Activated effector memory CD4-positive, alpha-beta T cell treated with anti-CD3 and anti-CD28 coated beads, Interleukin-2, amount 50 U/mL, for 16 hours (primary cell): ENCODE measurements at regions not wholly inside any gene's neighbourhood (a gene's known extent, or its start where the extent isn't known, plus 50 kb on each side); places are given as distances from the start of the nearest gene placed in this dataset.

Experiments
- DNase-seq: peaks from one replicate; pipeline ENCODE4 v3.0.0-alpha.2; 2020

GRCh38 chr4:89598602-89599001, 238.4 kb downstream of the SNCA start:
- DNase-seq: no peak

- DNase-seq: no peak
Measured at GRCh38 chr4:89595125-89595789, 241.7 kb downstream of the SNCA start.

- DNase-seq: no peak
Measured at GRCh38 chr4:89590128-89590527, 246.8 kb downstream of the SNCA start.

DNA sequence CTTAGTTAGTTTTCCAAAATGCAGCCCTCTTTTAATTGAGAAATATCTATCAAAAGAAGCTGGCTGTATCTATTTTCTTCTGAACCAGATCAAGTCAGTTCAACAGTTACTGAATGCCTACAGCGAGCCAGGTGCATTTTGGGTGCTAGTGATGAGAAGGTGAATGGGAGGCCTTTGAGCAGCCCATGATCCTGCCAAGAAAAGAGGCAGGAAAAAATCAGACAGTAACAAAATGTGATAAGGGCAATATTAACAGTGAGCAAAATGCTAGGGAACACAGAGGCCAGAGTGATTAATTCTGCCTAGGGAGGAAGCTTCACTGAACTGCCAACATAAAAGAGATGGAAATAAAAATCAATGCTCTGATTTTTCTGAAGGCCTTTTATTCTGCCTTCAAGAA, 248.5 kb downstream of the SNCA start:
- DNase-seq: no peak

GRCh38 chr4:89587364-89587763, 249.6 kb downstream of the SNCA start:
- no peak for DNase-seq

DNA sequence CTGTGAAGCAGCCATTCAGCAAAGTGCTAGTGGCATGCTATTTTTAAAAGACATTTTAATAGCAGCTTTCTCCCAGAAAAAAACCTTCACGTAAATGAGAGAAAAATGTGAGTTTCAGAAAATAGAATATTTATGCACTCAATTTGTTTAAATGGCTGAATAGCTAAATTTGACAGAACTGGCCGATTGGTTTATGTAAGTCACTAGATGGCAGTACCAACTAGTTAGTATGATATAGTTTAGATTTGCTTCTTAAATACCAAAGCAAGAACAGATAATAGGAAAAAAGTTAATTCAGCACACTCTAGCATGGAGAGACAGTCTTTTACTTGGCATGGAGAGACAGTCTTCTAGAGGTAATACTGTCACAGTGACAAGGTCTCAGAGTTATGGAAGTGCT, 250.1 kb downstream of the SNCA start:
- DNase-seq: no peak

GRCh38 chr4:89586318-89586717, 250.6 kb downstream of the SNCA start:
- no peak for DNase-seq

- no peak for DNase-seq
Measured at GRCh38 chr4:89582756-89583505, 254.0 kb downstream of the SNCA start.

DNA sequence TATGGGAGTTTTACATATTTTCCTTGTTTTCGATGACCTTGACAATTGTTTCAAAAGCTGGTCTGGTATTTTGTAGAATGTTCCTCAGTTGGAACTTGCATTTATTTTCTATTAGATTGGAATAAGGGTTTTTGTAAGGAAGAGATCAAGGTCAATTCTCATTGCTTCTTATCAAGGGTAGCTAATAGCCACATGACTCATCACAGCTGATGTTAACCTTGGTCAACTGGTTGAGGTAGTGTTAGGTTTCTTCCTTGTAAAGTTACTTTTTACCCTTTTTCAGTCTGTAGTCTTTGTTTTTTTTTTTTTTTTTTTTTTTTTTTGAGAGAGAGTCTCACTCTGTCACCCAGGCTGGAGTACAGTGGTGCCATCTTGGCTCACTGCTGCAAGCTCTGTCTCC, 257.2 kb downstream of the SNCA start:
- no peak for DNase-seq

GRCh38 chr4:89576246-89576645, 260.7 kb downstream of the SNCA start:
- DNase-seq: no peak

GRCh38 chr4:89575840-89576239, 261.1 kb downstream of the SNCA start:
- no peak for DNase-seq

DNA sequence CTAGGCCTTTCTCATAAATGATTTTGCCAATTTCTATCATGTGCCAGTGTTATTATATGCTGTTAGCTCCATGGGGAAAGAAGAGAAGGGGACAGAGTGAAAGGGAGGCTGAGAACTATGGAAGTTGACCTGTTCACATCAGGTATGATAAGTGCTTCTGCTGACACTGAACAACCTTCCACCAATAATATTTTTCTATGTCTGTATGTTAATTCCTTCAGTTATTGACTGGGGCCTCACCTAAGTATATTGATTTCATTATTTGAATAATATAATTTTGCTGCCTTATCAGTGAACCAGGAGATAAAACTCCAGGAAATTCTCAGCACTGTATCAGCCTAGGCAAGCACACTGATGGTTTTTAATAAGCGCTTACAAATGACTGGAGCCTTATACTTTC, 262.8 kb downstream of the SNCA start:
- DNase-seq: no peak

DNA sequence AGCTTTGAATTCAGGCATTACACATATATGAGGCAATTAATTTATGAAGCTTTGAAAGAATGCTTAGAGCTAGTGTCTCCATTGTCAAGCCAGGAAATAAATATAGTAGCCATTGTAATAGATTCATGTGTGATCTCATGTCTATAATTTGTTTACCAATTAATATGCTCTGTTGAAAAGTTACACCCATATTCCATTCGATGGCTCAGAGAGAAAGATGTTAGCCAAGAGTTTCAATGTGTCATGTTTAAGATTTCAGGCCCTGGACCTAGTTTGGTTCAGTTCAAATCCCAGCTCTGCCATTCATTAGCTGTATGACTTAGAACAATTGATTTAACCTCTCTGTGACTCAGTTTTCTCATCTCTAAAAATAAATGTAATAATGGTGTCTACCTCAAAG, 263.3 kb downstream of the SNCA start:
- no peak for DNase-seq

GRCh38 chr4:89572224-89572858, 264.6 kb downstream of the SNCA start:
- no peak for DNase-seq

GRCh38 chr4:89570931-89571330, 263.3 kb upstream of the GPRIN3 start:
- DNase-seq: no peak

GRCh38 chr4:89567936-89568335, 260.3 kb upstream of the GPRIN3 start:
- DNase-seq: no peak

- no peak for DNase-seq
Measured at GRCh38 chr4:89563431-89563830, 255.8 kb upstream of the GPRIN3 start.

- DNase-seq: no peak
Measured at GRCh38 chr4:89562746-89563145, 255.1 kb upstream of the GPRIN3 start.

DNA sequence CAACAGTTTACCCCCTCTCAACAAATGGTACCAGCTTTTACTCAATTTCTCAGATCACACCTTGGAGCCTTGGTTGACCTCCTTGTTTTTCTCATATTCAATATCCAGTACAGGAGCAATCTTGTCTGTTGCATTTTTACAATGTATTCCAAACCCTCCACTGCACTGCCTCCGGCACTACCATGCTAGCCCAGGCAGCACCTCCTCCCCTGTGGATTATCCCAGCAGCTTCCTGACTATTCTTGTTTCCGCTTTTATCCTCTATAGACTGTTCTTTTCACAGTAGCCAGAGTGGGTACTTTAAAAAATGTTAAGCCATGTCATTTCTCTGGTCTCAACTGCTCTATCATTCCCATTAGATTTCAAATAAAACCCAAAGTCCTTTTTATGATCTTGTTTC, 253.4 kb upstream of the GPRIN3 start:
- no peak for DNase-seq

GRCh38 chr4:89558147-89558546, 250.5 kb upstream of the GPRIN3 start:
- DNase-seq: no peak

DNA sequence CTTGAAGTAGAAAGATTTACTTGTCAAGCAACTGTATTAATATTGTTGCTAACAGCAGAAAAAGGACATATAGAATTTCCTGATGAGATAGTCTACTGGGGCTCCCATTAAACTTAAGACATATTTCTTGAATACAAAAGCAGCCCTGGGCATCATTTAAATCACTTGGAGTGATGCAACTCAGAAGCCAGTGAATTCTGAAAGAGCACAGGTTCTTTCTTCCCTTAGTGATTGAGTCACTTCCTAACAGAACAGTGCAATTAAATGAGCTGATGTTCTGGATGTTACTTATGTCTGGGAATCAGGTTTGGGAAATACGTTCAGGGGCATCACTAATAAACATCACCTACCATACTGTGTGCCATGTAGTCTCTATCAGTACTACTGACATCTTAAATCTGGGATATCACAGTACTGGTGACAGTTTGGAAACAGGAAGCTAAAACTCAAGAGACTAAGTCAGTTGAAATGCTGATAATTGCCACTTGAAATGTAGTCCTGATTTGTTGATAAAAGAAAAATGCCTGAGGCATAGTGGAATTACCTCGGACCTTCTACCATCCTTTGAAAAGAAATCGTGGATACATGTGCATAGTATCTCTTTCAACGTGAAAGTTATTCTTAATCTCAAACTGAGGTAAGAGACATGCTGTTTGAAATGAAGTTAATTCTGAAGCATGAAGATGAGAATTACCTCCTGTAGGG, 249.2 kb upstream of the GPRIN3 start:
- no peak for DNase-seq

DNA sequence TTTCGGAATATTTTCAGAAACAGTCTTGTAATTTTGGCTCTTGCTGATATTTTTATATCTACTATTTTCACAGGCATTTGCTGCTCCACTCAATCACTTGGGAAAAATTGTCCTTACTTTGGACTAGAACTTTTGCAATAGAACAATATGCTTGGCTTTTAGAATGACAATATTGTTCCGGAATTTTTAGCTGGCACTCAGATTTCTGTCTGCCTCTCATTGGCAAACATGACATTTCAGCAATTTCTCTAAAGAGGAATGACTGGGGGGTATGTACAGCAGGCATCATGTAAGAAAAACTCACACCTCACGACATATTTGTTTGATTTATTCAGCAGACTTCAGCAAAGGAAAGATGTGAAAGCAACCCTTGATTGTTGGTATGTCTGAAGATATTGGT, 243.6 kb upstream of the GPRIN3 start:
- DNase-seq: no peak

DNA sequence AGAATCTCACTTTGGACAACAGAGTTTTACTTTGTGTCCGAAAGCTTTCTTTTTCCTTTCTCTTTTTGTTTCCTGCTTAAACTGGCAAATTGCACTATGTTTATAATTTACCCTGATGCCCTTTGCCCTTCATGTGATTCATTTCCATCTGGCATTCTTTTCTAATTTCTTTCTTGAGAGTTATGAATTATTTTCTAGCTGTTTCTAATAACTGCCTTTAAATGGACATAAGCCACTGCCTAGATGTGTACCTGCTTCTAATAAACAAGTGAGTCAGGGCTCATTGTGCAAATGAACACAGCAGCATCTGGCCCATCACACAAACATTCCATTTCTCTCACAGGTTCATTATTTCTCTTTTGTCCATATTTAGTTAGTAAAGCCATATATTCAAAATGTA, 242.3 kb upstream of the GPRIN3 start:
- no peak for DNase-seq

DNA sequence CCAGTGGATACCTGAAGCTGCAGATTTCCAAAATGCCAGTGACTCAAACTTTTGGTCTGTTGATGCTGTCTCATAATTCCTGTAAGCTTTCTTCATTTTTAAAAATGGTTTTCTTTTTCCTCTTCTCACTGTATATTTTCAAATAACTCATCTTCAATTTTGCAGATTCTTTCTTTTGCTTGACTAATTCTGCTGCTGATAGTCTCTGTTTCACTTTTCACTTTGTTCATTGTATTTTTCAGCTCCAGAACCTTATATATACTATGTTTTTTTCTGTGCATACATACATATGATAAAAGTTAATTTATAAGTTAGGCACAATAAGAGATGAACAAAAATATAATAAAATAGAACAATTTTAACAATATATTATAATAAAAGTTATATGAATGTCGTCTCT, 237.7 kb upstream of the GPRIN3 start:
- DNase-seq: no peak
